Epithelial cell of prostate (primary cell): ENCODE measurements at regions not wholly inside any gene's neighbourhood (a gene's known extent, or its start where the extent isn't known, plus 50 kb on each side); places are given as distances from the start of the nearest gene placed in this dataset.
A peak's percentile ranks its signal among the peaks of the same experiment; 100 is the strongest.
"Not testable (repeated sequence)": the region's sequence is repeated elsewhere in the genome, so short reads cannot be mapped to it uniquely, and the experiment has no call there.

Source experiments
- DNase-seq: peaks from one replicate; pipeline ENCODE4 v3.0.0-alpha.2; 2011; ENCODE audit warnings: low read depth, low spot score
- H3K27ac ChIP-seq: fragments of 450-650 bp; 2 replicates; pipeline ENCODE4 v1.5.1; 2017; ENCODE audit warnings: mild to moderate bottlenecking

GRCh38 chr6:63475707-63476106, 96.6 kb upstream of the LOC128125822 start:
- H3K27ac ChIP-seq = no peak overlapping the region
- no peak for DNase-seq

GRCh38 chr6:63476302-63476701, 96.0 kb upstream of the LOC128125822 start:
- H3K27ac ChIP-seq = no peak overlapping the region
- DNase-seq = no peak

GRCh38 chr6:63477422-63478040, 94.7 kb upstream of the LOC128125822 start:
- DNase-seq = no peak
- no peak overlapping the region for H3K27ac ChIP-seq

- no peak overlapping the region for H3K27ac ChIP-seq
- no peak for DNase-seq
Measured at GRCh38 chr6:63478734-63479133, 93.5 kb upstream of the LOC128125822 start.

GRCh38 chr6:63486196-63486595, 86.1 kb upstream of the LOC128125822 start:
- H3K27ac ChIP-seq = no peak overlapping the region
- DNase-seq = no peak

GRCh38 chr6:63487103-63487813, 85.0 kb upstream of the LOC128125822 start:
- no peak overlapping the region for H3K27ac ChIP-seq
- DNase-seq = no peak

- no peak for DNase-seq
- H3K27ac ChIP-seq = no peak overlapping the region
Measured at GRCh38 chr6:63491119-63491518, 81.2 kb upstream of the LOC128125822 start.

GRCh38 chr6:63492476-63492875, 79.8 kb upstream of the LOC128125822 start:
- no peak for DNase-seq
- H3K27ac ChIP-seq = no peak overlapping the region

GRCh38 chr6:63493557-63493956, 78.7 kb upstream of the LOC128125822 start:
- H3K27ac ChIP-seq = no peak overlapping the region
- DNase-seq = peak; percentile 33

GRCh38 chr6:63496361-63496804, 75.9 kb upstream of the LOC128125822 start:
- no peak for DNase-seq
- no peak overlapping the region for H3K27ac ChIP-seq

- H3K27ac ChIP-seq = no peak overlapping the region
- no peak for DNase-seq
Measured at GRCh38 chr6:63502156-63502555, 70.1 kb upstream of the LOC128125822 start.

- no peak overlapping the region for H3K27ac ChIP-seq
- DNase-seq = no peak
Measured at GRCh38 chr6:63503199-63503598, 69.1 kb upstream of the LOC128125822 start.

- no peak overlapping the region for H3K27ac ChIP-seq
- no peak for DNase-seq
Measured at GRCh38 chr6:63504777-63505384, 67.4 kb upstream of the LOC128125822 start.

- no peak for DNase-seq
- no peak overlapping the region for H3K27ac ChIP-seq
Measured at GRCh38 chr6:63507096-63507495, 65.2 kb upstream of the LOC128125822 start.

GRCh38 chr6:63509652-63510352, 62.5 kb upstream of the LOC128125822 start:
- DNase-seq = no peak
- H3K27ac ChIP-seq = no peak overlapping the region

- no peak overlapping the region for H3K27ac ChIP-seq
- DNase-seq = no peak
Measured at GRCh38 chr6:63510353-63510686, 62.0 kb upstream of the LOC128125822 start.

GRCh38 chr6:63510849-63511248, 61.4 kb upstream of the LOC128125822 start:
- DNase-seq = no peak

GRCh38 chr6:63514488-63515173, 57.6 kb upstream of the LOC128125822 start:
- DNase-seq = no peak
- no peak overlapping the region for H3K27ac ChIP-seq

More at GRCh38 chr6:63510849-63511248, 61.4 kb upstream of the LOC128125822 start:
- no peak overlapping the region for H3K27ac ChIP-seq

- H3K27ac ChIP-seq, DNase-seq: not testable (repeated sequence)
Measured at GRCh38 chr6:63515227-63515626, 57.1 kb upstream of the LOC128125822 start.

- H3K27ac ChIP-seq = peak overlapping the region; percentile 2
- no peak for DNase-seq
Measured at GRCh38 chr6:63516186-63516944, 55.9 kb upstream of the LOC128125822 start.
